Right atrium auricular region (tissue), 2 donors: ENCODE measurements at regions not wholly inside any gene's neighbourhood (a gene's known extent, or its start where the extent isn't known, plus 50 kb on each side); places are given as distances from the start of the nearest gene placed in this dataset.

Experiments used
- DNase-seq: peaks from one replicate; pipeline ENCODE4 v3.0.0-alpha.2; 2019; ENCODE audit warnings: low spot score
- H3K27ac ChIP-seq, 2 donors: fragments of 200-600 bp; sonication (generic); 1 replicate in 1 of 2; 2 replicates in 1 of 2; pipeline ENCODE4 v1.5.1; 2016 to 2019
- H3K27me3 ChIP-seq, 2 donors: fragments of 200-600 bp; sonication (generic); one replicate each; pipeline versions ENCODE4 v1.5.1 to v1.6.0; 2017 to 2019
- H3K36me3 ChIP-seq: fragments of 200-600 bp; sonication (generic); one replicate; pipeline ENCODE4 v1.5.1; 2016
- H3K4me1 ChIP-seq, 2 donors: fragments of 200-600 bp; sonication (generic); one replicate each; pipeline versions ENCODE4 v1.5.1 to v1.6.0; 2017 to 2019
- H3K4me3 ChIP-seq, 2 donors: fragments of 200-600 bp; sonication (generic); 1 replicate in 1 of 2; 2 replicates in 1 of 2; pipeline ENCODE4 v1.5.1; 2017 to 2019; ENCODE audit warnings: mild to moderate bottlenecking in 1 of 2, moderate library complexity in 1 of 2
- H3K9me3 ChIP-seq, 2 donors: fragments of 200-600 bp; sonication (generic); one replicate each; pipeline ENCODE4 v1.5.1; 2019
- TF ChIP-seq, protein P1 (sequence below), 2 donors: fragments of 200-600 bp; sonication (generic); IDR thresholded peaks; one replicate each; pipeline ENCODE4 v1.5.1; 2019; ENCODE audit warnings: antibody characterized with exemption in 2 of 2

DNA sequence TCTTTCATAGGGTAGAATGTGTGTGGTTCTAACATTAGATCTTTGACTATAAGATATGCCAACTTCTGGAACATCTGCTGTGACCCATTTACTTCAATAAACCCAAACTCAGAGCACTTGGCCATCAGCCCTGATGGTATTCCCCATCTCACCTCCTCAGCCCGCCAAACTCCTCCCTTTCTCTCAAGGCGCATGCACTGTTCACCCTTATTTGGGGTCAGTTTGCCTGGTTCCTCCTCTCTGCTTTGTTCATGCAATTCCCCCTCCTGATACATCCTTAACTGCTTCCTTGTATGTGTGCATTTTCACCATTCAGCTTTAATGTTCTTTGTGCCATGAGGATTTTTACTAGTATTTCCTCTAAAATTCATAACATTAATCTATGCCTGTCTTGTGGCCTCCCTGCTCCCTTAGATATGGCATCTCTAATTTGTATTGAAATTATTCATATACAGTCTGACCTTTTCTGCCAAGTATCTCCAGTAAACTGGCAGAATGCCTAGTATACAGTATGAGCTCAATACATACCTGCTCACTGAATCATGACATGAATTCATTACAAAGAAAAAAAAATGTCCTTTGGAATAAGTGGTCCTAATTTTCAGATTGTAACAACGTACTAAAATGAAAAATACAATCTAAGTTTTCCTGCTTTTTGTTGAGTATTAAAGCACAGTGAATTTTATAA is 336.8 kb upstream of the IGFBP3 start:
- H3K27ac ChIP-seq = no peak overlapping the region
- no peak overlapping the region for H3K4me3 ChIP-seq
- TF ChIP-seq, protein P1, sequence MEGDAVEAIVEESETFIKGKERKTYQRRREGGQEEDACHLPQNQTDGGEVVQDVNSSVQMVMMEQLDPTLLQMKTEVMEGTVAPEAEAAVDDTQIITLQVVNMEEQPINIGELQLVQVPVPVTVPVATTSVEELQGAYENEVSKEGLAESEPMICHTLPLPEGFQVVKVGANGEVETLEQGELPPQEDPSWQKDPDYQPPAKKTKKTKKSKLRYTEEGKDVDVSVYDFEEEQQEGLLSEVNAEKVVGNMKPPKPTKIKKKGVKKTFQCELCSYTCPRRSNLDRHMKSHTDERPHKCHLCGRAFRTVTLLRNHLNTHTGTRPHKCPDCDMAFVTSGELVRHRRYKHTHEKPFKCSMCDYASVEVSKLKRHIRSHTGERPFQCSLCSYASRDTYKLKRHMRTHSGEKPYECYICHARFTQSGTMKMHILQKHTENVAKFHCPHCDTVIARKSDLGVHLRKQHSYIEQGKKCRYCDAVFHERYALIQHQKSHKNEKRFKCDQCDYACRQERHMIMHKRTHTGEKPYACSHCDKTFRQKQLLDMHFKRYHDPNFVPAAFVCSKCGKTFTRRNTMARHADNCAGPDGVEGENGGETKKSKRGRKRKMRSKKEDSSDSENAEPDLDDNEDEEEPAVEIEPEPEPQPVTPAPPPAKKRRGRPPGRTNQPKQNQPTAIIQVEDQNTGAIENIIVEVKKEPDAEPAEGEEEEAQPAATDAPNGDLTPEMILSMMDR (IDR thresholded peaks at IDR 0.05) = no peak
- peaks cover 0 to 21% of the 10 kb centered on the region in 2 donors for H3K9me3 ChIP-seq
- DNase-seq = no peak
- H3K4me1 ChIP-seq = no peaks in the 10 kb centered on the region
- no peaks in the 10 kb centered on the region for H3K27me3 ChIP-seq
- H3K36me3 ChIP-seq = no peaks in the 10 kb centered on the region

GRCh38 chr7:46256870-46257661 is 336.0 kb upstream of the IGFBP3 start:
- H3K4me1 ChIP-seq = no peaks in the 10 kb centered on the region
- H3K27ac ChIP-seq = no peak overlapping the region
- H3K9me3 ChIP-seq = peaks cover 0 to 14% of the 10 kb centered on the region in 2 donors
- TF ChIP-seq, protein P1 (IDR thresholded peaks at IDR 0.05) = no peak
- no peaks in the 10 kb centered on the region for H3K36me3 ChIP-seq
- DNase-seq = no peak
- no peak overlapping the region for H3K4me3 ChIP-seq
- no peaks in the 10 kb centered on the region for H3K27me3 ChIP-seq

DNA sequence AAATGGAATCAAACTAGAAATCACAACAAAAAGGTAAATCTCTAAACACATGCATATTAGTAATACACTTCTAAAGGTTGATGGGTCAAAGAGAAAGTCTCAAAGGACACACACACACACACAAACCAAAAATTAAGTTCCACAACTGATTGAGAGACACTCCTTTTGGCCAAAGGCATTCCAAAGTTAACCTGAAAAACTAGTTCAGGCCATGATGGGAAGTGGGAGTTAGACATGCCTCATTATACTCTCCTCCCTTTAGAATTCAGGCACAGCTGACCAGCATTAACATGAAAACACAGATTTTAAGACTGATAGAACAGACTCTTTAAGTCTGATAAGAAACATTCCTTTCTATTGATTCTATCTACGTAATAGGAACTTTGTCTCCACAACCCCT is 332.4 kb upstream of the IGFBP3 start:
- Histone ChIP-seq H3K4me3 (no peak overlapping the region), H3K36me3 (no peaks in the 10 kb centered on the region), H3K4me1 (no peaks in the 10 kb centered on the region), H3K27me3 (no peaks in the 10 kb centered on the region), H3K9me3 (no peaks in the 10 kb centered on the region), H3K27ac (no peak overlapping the region)
- no peak for DNase-seq
- TF ChIP-seq, protein P1 (IDR thresholded peaks at IDR 0.05) = no peak

- no peaks in the 10 kb centered on the region for H3K36me3 ChIP-seq
- no peak overlapping the region for H3K4me3 ChIP-seq
- H3K27me3 ChIP-seq = no peaks in the 10 kb centered on the region
- TF ChIP-seq, protein P1 (IDR thresholded peaks at IDR 0.05) = no peak
- no peaks in the 10 kb centered on the region for H3K9me3 ChIP-seq
- no peak overlapping the region for H3K27ac ChIP-seq
- no peak for DNase-seq
- H3K4me1 ChIP-seq = no peaks in the 10 kb centered on the region
Measured at GRCh38 chr7:46247664-46248063, 326.6 kb upstream of the IGFBP3 start.

- Histone ChIP-seq H3K36me3 (no peaks in the 10 kb centered on the region), H3K4me3 (no peak overlapping the region), H3K27ac (no peak overlapping the region), H3K27me3 (no peaks in the 10 kb centered on the region), H3K9me3 (no peaks in the 10 kb centered on the region), H3K4me1 (no peaks in the 10 kb centered on the region)
- TF ChIP-seq, protein P1 (IDR thresholded peaks at IDR 0.05) = no peak
- no peak for DNase-seq
Measured at GRCh38 chr7:46245586-46246111, 324.6 kb upstream of the IGFBP3 start.
